Activated B cell treated with CpG ODN at 0.5 μM for 24 hours (primary cell): ENCODE measurements at regions not wholly inside any gene's neighbourhood (a gene's known extent, or its start where the extent isn't known, plus 50 kb on each side); places are given as distances from the start of the nearest gene placed in this dataset.

Source experiments
- ATAC-seq: fragments of 200-7000 bp; cut with Tn5 transposase; one replicate; pipeline ENCODE4 v1.10.0; 2021; ENCODE audit warnings: low read depth, mild to moderate bottlenecking, moderate library complexity
- CTCF ChIA-PET: fragments of 350-600 bp; sonication (Branson Sonifier 250); formaldehyde crosslinking; loops from one replicate; lab custom pipeline; 2021; ENCODE audit warnings: antibody characterized with exemption; lab: Charles Lee
- POLR2A ChIA-PET: fragments of 350-600 bp; sonication (Branson Sonifier 250); formaldehyde crosslinking; loops from one replicate; lab custom pipeline; 2021; ENCODE audit warnings: antibody characterized with exemption; lab: Charles Lee
- DNase-seq: peaks from one replicate; pipeline ENCODE4 v3.0.0; 2022
- H3K27ac Mint-ChIP-seq: one replicate; pipeline ENCODE4 v1.8.0; 2020; ENCODE audit warnings: mixed read lengths
- H3K27me3 Mint-ChIP-seq: one replicate; pipeline ENCODE4 v1.8.0; 2021; ENCODE audit warnings: mixed read lengths
- H3K36me3 Mint-ChIP-seq: one replicate; pipeline ENCODE4 v1.8.0; 2021; ENCODE audit warnings: low read depth, mixed read lengths
- H3K4me1 Mint-ChIP-seq: one replicate; pipeline ENCODE4 v1.8.0; 2021; ENCODE audit warnings: mixed read lengths
- H3K4me3 Mint-ChIP-seq: one replicate; pipeline ENCODE4 v1.8.0; 2020; ENCODE audit warnings: mild to moderate bottlenecking, mixed read lengths
- H3K9me3 Mint-ChIP-seq: one replicate; pipeline ENCODE4 v1.8.0; 2020; ENCODE audit warnings: mixed read lengths
- CTCF ChIP-seq: fragments of 200-600 bp; IDR thresholded peaks from one replicate; pipeline ENCODE4 v1.8.0; 2022; ENCODE audit warnings: antibody characterized with exemption, mild to moderate bottlenecking
- intact Hi-C: fragments of 100-400 bp; cut with micrococcal nuclease; formaldehyde crosslinking; loops from one replicate; pipeline ENCODE4 v1.15.1; 2024

DNA sequence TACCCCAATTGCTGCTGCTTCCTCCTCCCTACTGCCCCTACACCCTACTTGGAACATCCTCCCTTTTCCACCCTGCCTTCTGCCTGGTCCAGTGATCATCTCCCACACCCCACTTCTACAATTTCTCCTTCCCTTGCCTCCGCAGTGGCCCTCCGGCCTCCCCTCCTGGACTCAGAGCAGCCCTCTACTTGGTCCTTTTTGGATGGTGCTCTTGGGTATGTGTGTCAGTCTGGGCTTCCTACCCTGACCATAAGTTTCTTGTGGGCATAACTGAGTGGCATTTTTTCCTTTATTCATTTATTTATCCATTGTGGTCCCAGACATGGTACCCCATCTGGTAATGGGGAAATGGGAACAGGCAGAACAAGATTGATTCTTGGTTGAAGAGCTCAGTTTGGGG, 111.4 kb upstream of the NAV2 start:
- ChIA-PET CTCF (no interaction called here), POLR2A (no interaction called here)
- DNase-seq (no peak), ATAC-seq (no peak)
- Mint-ChIP-seq H3K27ac (no peak overlapping the region), H3K4me3 (no peak overlapping the region), H3K36me3 (no peaks in the 10 kb centered on the region), H3K27me3 (peaks cover 4% of the 10 kb centered on the region), H3K4me1 (no peaks in the 10 kb centered on the region), H3K9me3 (peaks cover 3% of the 10 kb centered on the region)
- TF ChIP-seq CTCF = no peak
- intact Hi-C loops = no loop called here

DNA sequence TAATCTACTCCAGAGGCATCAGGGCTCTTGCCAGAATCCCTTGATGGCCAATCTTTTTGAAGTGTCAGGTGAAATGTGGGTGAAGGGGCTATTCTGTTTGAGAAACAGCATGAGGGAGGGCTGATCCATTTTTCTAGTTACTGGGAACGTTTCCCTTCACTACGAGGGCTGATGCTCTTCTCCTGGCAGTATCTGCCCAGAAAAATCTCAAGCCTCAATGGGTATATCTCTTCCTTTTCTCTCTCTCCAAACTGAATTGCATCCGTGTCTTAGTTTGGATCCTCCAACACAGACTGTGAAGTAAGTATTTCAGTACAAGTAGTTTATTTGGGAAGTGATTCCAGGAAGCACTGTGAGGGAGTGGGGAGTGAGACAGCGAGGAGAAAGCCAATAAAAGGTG, 113.0 kb upstream of the NAV2 start:
- peaks cover 4% of the 10 kb centered on the region for H3K27me3 Mint-ChIP-seq
- POLR2A ChIA-PET = no interaction called here
- H3K36me3 Mint-ChIP-seq = no peaks in the 10 kb centered on the region
- intact Hi-C loops = no loop called here
- peaks cover 3% of the 10 kb centered on the region for H3K9me3 Mint-ChIP-seq
- TF ChIP-seq CTCF = no peak
- H3K4me1 Mint-ChIP-seq = no peaks in the 10 kb centered on the region
- H3K4me3 Mint-ChIP-seq = no peak overlapping the region
- no peak for ATAC-seq
- no peak overlapping the region for H3K27ac Mint-ChIP-seq
- DNase-seq = no peak
- CTCF ChIA-PET = no interaction called here

DNA sequence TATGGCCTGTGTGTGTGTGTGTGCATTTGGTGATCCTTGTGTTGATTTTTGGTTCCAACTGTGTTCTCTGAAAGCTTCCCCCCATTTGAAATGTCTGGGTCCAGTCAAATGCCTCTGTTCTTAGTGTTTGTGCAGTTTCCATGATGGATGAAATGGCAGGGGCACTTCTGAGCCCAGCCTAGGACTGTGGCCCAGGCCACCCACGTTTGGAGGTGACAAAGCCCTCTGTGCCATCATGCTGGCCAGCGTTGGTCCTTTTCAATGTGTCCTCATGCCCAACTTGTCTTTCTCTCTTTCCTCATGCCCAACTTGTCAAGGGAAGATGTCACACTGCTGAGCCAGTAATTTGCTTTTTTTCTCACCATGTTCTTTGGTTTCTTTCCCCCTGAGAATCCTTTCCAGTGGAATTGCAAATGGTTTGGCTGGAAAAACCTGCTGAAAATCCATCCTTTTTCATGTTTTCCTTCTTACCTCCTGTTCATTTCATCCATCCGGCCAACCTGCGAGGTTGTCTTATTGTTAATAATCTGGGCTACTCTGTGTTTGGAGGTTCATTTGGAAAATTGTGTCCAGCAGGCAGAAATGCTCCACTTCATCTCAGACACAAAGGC, 113.7 kb upstream of the NAV2 start:
- ATAC-seq (no peak), DNase-seq (no peak)
- ChIA-PET CTCF (no interaction called here), POLR2A (no interaction called here)
- Mint-ChIP-seq H3K36me3 (no peaks in the 10 kb centered on the region), H3K27me3 (peaks cover 4% of the 10 kb centered on the region), H3K27ac (no peak overlapping the region), H3K4me3 (no peak overlapping the region), H3K9me3 (peaks cover 3% of the 10 kb centered on the region), H3K4me1 (no peaks in the 10 kb centered on the region)
- TF ChIP-seq CTCF = no peak
- intact Hi-C loops = no loop called here

DNA sequence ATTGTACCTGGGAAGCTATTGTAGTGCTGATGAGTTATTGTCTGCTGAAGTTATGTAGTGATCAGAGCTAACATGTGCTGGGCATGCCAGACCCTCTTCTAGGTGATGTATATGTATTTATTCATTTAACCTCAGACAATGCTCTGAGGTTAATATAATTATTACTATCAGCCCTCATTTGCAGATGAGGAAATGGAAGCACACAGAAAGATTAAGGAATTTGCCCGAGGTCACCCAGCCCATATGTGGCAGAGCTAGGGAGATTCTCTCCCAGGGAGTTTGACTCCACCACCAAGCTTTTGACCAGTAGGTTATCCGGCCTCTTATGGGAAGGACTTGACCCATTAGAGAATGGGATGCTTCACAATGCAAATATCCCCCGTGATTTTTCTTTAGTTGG, 114.2 kb upstream of the NAV2 start:
- Mint-ChIP-seq H3K9me3 (no peaks in the 10 kb centered on the region), H3K4me3 (no peak overlapping the region), H3K4me1 (no peaks in the 10 kb centered on the region), H3K27me3 (peaks cover 4% of the 10 kb centered on the region), H3K27ac (no peak overlapping the region), H3K36me3 (no peaks in the 10 kb centered on the region)
- ATAC-seq = no peak
- no peak for DNase-seq
- ChIA-PET CTCF (no interaction called here), POLR2A (no interaction called here)
- intact Hi-C loops = no loop called here
- no peak for TF ChIP-seq CTCF

DNA sequence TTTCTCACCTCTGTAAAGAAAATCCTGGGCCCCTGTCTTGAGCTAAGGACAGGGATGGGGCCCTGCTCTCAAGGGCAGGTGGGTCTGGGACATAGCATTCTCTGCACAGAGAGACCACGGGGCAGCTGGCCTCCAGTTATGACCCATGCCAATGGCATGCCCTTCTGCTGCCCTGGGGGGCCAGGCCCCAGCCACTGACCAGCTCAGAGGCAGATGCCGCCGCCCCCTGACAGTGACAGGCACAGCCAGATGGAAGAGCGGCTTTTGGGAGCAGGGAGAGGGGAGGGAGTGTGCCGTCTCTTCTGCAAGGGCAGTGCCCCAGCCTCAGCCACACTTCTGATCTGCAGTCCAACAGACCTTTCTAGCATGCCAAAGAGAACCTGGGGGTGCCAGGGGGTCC, 114.8 kb upstream of the NAV2 start:
- Mint-ChIP-seq H3K4me1 (no peaks in the 10 kb centered on the region), H3K36me3 (no peaks in the 10 kb centered on the region), H3K27ac (no peak overlapping the region), H3K9me3 (no peaks in the 10 kb centered on the region), H3K27me3 (peaks cover 3% of the 10 kb centered on the region), H3K4me3 (no peak overlapping the region)
- ChIA-PET CTCF (no interaction called here), POLR2A (no interaction called here)
- no peak for ATAC-seq
- TF ChIP-seq CTCF = no peak
- no peak for DNase-seq
- intact Hi-C loops = no loop called here
